CD14-positive monocyte (primary cell): ENCODE measurements at regions not wholly inside any gene's neighbourhood (a gene's known extent, or its start where the extent isn't known, plus 50 kb on each side); places are given as distances from the start of the nearest gene placed in this dataset.

Experiments used
- DNase-seq, 3 donors: peaks; one replicate each; pipeline ENCODE4 v3.0.0-alpha.2; 2011 to 2022
- H2AFZ ChIP-seq: 2 replicates; pipeline ENCODE4 v1.6.0; 2012; ENCODE audit warnings: mild to moderate bottlenecking, low read depth, low read length, inconsistent platforms; ENCODE audit not compliant: insufficient read depth, poor library complexity, severe bottlenecking
- H3K27ac ChIP-seq, 2 donors: 1 replicate in 1 of 2; 2 replicates in 1 of 2; pipeline ENCODE4 v1.5.1; 2012 to 2013; ENCODE audit warnings: low read length in 2 of 2, control low read depth in 1 of 2, inconsistent platforms in 1 of 2, low read depth in 1 of 2, mild to moderate bottlenecking in 1 of 2
- H3K27me3 ChIP-seq, 2 donors: one replicate each; pipeline versions ENCODE4 v1.6.0 to v1.6.1; 2011 to 2013; ENCODE audit warnings: low read length in 2 of 2; ENCODE audit not compliant: control insufficient read depth in 2 of 2, insufficient read depth in 2 of 2
- H3K36me3 ChIP-seq, 2 donors: replicated peaks in 1 of 2; 1 replicate in 1 of 2; 2 replicates in 1 of 2; pipeline versions ENCODE4 v1.5.1 to v1.6.1; 2012 to 2013; ENCODE audit warnings: low read length in 2 of 2, control low read depth in 1 of 2, inconsistent platforms in 1 of 2, mild to moderate bottlenecking in 1 of 2; ENCODE audit not compliant: insufficient read depth in 2 of 2, control insufficient read depth in 1 of 2
- H3K4me1 ChIP-seq, 2 donors: 1 replicate in 1 of 2; 2 replicates in 1 of 2; pipeline versions ENCODE4 v1.5.1 to v1.6.1; 2012 to 2013; ENCODE audit warnings: low read length in 2 of 2, control low read depth in 1 of 2, inconsistent platforms in 1 of 2, mild to moderate bottlenecking in 1 of 2, moderate library complexity in 1 of 2; ENCODE audit not compliant: insufficient read depth in 2 of 2, control insufficient read depth in 1 of 2
- H3K4me2 ChIP-seq: replicated peaks from 2 replicates; pipeline ENCODE3; 2012; ENCODE audit warnings: low read length, moderate library complexity, mild to moderate bottlenecking; ENCODE audit not compliant: poor library complexity, severe bottlenecking; ENCODE audit errors: extremely low read depth
- H3K4me3 ChIP-seq, 3 experiments: fragments of 200-600 bp in 1 of 3; sonication (generic) in 1 of 3; replicated peaks in 1 of 3; 1 replicate in 2 of 3; 2 replicates in 1 of 3; pipeline ENCODE4 v1.5.1; 2011 to 2013; ENCODE audit warnings: low read length in 3 of 3, mild to moderate bottlenecking in 3 of 3, control low read depth in 2 of 3, low read depth in 2 of 3, inconsistent platforms in 1 of 3, moderate library complexity in 1 of 3
- H3K79me2 ChIP-seq: 2 replicates; pipeline ENCODE4 v1.6.0; 2012; ENCODE audit warnings: mild to moderate bottlenecking, control low read depth, inconsistent platforms, low read length, moderate library complexity; ENCODE audit not compliant: insufficient read depth
- H3K9ac ChIP-seq: 2 replicates; pipeline ENCODE4 v1.6.0; 2017; ENCODE audit warnings: low read length, mild to moderate bottlenecking; ENCODE audit not compliant: insufficient read depth, poor library complexity, severe bottlenecking
- H3K9me3 ChIP-seq, 2 donors: replicated peaks in 1 of 2; 1 replicate in 1 of 2; 2 replicates in 1 of 2; pipeline versions ENCODE4 v1.5.1 to v1.6.1; 2012 to 2013; ENCODE audit warnings: low read length in 2 of 2, control low read depth in 1 of 2; ENCODE audit not compliant: control insufficient read depth in 1 of 2, insufficient read depth in 1 of 2
- H4K20me1 ChIP-seq: 2 replicates; pipeline ENCODE4 v1.6.0; 2012; ENCODE audit warnings: mild to moderate bottlenecking, low read length, control low read depth, moderate library complexity; ENCODE audit not compliant: insufficient read depth
- H3K27ac Mint-ChIP-seq, 7 donors: one replicate each; pipeline ENCODE4 v1.8.0; 2020; ENCODE audit warnings: mild to moderate bottlenecking in 7 of 7, mixed read lengths in 7 of 7, moderate library complexity in 6 of 7, inconsistent platforms in 2 of 7
- H3K27me3 Mint-ChIP-seq, 3 donors: one replicate each; pipeline ENCODE4 v1.8.0; 2021 to 2022; ENCODE audit warnings: low read depth in 3 of 3, mild to moderate bottlenecking in 3 of 3, mixed read lengths in 3 of 3, moderate library complexity in 3 of 3, inconsistent platforms in 1 of 3
- H3K36me3 Mint-ChIP-seq, 2 donors: one replicate each; pipeline ENCODE4 v1.8.0; 2020; ENCODE audit warnings: mixed read lengths in 2 of 2, inconsistent platforms in 1 of 2, mild to moderate bottlenecking in 1 of 2
- H3K4me1 Mint-ChIP-seq: one replicate; pipeline ENCODE4 v1.8.0; 2020; ENCODE audit warnings: mild to moderate bottlenecking, mixed read lengths
- H3K4me3 Mint-ChIP-seq, 2 donors: one replicate each; pipeline ENCODE4 v1.8.0; 2020; ENCODE audit warnings: mild to moderate bottlenecking in 2 of 2, mixed read lengths in 2 of 2, moderate library complexity in 1 of 2
- H3K9me3 Mint-ChIP-seq, 7 donors: one replicate each; pipeline ENCODE4 v1.8.0; 2020 to 2022; ENCODE audit warnings: mixed read lengths in 7 of 7, mild to moderate bottlenecking in 6 of 7, moderate library complexity in 6 of 7, inconsistent platforms in 2 of 7
- WGBS: methylation state at CpG from one replicate; pipeline ENCODE4 v1.1.5; 2013; ENCODE audit warnings: missing lambda C conversion rate; ENCODE audit not compliant: insufficient coverage; 5-methylcytosine and 5-hydroxymethylcytosine counted together
- intact Hi-C, 2 donors: fragments of 100-400 bp; cut with micrococcal nuclease; formaldehyde crosslinking; loops; one replicate each; pipeline versions ENCODE4 v1.15.0 to v1.15.1; 2023
- TF ChIP-seq, protein P1 (sequence below): fragments of 200-600 bp; IDR thresholded peaks from one replicate; pipeline ENCODE4 v1.8.0; 2022; ENCODE audit warnings: antibody characterized with exemption, mild to moderate bottlenecking

DNA sequence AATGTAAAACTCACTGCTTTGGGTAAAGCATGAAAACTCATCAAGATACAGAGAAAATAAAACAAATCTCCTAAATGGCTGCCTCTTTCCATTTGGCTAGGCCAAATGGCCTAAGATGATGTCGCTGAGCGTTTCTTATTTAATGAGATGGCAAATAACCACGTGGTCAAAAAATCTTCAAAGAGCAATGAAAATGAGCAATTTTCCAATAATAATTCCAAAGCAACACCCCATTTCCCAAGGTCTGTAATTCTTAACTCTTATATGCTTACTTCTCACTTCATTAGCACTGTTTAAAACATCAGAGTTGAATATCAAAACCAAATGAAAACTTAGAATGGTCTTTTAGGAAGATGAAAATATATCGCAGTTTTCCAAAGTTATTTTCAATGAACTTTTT is 222.3 kb upstream of the MID1 start:
- Mint-ChIP-seq H3K4me3 (no peak overlapping the region), H3K27me3 (no peaks in the 10 kb centered on the region), H3K4me1 (no peaks in the 10 kb centered on the region), H3K9me3 (peaks cover 0 to 7% (median 0%) of the 10 kb centered on the region in 7 donors), H3K27ac (no peak overlapping the region), H3K36me3 (no peaks in the 10 kb centered on the region)
- DNase-seq: no peak
- no peaks in the 10 kb centered on the region for H3K27me3 ChIP-seq
- no peaks in the 10 kb centered on the region for H4K20me1 ChIP-seq
- TF ChIP-seq, protein P1, sequence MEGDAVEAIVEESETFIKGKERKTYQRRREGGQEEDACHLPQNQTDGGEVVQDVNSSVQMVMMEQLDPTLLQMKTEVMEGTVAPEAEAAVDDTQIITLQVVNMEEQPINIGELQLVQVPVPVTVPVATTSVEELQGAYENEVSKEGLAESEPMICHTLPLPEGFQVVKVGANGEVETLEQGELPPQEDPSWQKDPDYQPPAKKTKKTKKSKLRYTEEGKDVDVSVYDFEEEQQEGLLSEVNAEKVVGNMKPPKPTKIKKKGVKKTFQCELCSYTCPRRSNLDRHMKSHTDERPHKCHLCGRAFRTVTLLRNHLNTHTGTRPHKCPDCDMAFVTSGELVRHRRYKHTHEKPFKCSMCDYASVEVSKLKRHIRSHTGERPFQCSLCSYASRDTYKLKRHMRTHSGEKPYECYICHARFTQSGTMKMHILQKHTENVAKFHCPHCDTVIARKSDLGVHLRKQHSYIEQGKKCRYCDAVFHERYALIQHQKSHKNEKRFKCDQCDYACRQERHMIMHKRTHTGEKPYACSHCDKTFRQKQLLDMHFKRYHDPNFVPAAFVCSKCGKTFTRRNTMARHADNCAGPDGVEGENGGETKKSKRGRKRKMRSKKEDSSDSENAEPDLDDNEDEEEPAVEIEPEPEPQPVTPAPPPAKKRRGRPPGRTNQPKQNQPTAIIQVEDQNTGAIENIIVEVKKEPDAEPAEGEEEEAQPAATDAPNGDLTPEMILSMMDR: no peak
- H3K9me3 ChIP-seq: no peaks in the 10 kb centered on the region
- H3K36me3 ChIP-seq: no peaks in the 10 kb centered on the region
- H3K27ac ChIP-seq: no peak overlapping the region
- H3K4me1 ChIP-seq: no peaks in the 10 kb centered on the region
- H3K4me2 ChIP-seq: no peak overlapping the region
- intact Hi-C loops: no loop called here
- no peak overlapping the region for H2AFZ ChIP-seq
- H3K79me2 ChIP-seq: no peaks in the 10 kb centered on the region
- no peak overlapping the region for H3K4me3 ChIP-seq
- no CpG with 5 or more reads among the region's 4 CpGs for WGBS
- H3K9ac ChIP-seq: no peak overlapping the region

DNA sequence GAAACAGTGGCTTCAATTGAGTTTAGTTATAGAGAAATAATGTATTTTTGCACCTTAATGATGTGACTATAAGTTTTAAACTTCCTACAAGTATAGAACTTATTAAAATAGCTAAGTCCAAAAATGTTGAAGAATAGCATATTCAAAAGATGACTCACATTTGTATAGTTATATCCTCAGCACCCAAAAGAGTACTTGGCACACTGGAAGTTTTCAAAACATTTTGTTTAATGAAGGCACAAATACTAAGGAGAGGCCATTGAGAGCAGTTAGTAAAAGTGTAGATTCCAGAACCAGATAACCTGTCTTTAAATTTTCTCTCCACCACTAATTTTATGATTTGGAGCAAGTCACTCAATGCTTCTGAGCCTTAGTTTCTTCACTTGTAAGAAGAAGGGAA is 226.9 kb upstream of the MID1 start:
- Mint-ChIP-seq H3K27me3 (peaks cover 0 to 1% (median 0%) of the 10 kb centered on the region in 3 donors), H3K9me3 (peaks cover 0 to 11% (median 3%) of the 10 kb centered on the region in 7 donors), H3K36me3 (no peaks in the 10 kb centered on the region), H3K4me3 (no peak overlapping the region), H3K27ac (no peak overlapping the region), H3K4me1 (no peaks in the 10 kb centered on the region)
- Histone ChIP-seq H3K27ac (no peak overlapping the region), H3K9me3 (no peaks in the 10 kb centered on the region), H3K4me1 (no peaks in the 10 kb centered on the region), H3K4me3 (no peak overlapping the region), H2AFZ (no peak overlapping the region), H3K79me2 (no peaks in the 10 kb centered on the region), H3K9ac (no peak overlapping the region), H3K27me3 (no peaks in the 10 kb centered on the region), H4K20me1 (no peaks in the 10 kb centered on the region), H3K36me3 (no peaks in the 10 kb centered on the region), H3K4me2 (no peak overlapping the region)
- intact Hi-C loops: no loop called here
- TF ChIP-seq, protein P1: no peak
- no peak for DNase-seq
